NCI-H2107 treated with DMSO at 0.1 percent for 48 hours (cell line): ENCODE measurements at regions not wholly inside any gene's neighbourhood (a gene's known extent, or its start where the extent isn't known, plus 50 kb on each side); places are given as distances from the start of the nearest gene placed in this dataset.

Source experiments
- DNase-seq: peaks from one replicate; lab custom pipeline; 2025; ENCODE audit not compliant: unreplicated experiment; lab: John Stamatoyannopoulos, UW

DNA sequence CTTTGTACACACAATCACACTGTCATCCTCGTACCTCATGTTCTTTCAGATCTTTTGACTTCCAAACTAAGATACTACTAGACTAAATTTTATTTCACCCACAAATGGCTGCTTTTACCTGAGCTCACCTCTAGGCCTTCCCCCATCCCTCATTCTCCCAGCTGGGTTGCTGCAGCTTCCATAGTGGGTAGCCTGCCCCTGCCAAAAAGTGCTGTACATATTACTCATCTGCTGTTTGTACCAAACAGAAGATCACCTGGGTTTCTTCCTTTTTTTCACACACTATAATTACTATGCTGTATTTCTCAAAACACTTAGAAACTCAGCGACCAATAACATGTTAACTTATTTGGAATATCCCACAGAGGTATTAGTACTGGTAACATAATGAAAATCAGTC is 267.6 kb upstream of the PRDM1 start:
- DNase-seq: no peak

DNA sequence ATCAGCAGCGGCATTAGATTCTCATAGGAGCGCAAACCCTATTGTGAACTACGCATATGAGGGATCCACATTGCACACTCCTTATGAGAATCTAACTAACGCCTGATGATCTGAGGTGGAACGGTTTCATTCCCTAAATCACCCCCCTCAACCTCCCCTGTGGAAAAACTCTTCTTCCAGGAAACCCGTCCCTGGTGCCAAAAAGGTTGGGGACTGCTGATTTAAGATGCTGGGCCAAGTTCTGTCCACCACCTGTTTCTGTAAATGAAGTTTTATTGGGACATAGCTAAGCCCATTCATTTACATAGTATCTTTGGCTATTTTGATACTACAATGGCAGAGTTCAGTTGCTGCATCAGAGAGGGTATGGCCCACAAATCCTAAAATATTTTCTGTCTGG is 268.2 kb upstream of the PRDM1 start:
- no peak for DNase-seq

DNA sequence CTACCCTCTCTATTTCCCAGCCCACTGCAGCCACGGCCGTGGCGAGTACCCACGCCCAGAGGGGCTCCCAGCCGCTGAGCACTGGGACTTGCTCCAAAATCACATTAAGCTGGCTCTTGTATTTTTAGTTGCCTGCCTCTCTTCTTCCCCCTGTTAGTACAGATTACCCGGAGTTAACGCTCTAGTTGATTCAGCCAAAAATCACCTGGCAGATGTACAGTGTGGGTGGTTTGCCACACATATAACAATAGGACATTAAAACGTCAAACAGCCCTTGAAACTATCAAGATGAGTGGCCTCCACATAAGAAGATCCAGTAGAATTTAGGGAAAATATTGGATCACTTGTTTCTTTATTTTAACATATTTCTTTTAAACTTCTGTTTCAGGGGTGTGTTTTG is 268.8 kb upstream of the PRDM1 start:
- DNase-seq: peak; percentile 50

DNA sequence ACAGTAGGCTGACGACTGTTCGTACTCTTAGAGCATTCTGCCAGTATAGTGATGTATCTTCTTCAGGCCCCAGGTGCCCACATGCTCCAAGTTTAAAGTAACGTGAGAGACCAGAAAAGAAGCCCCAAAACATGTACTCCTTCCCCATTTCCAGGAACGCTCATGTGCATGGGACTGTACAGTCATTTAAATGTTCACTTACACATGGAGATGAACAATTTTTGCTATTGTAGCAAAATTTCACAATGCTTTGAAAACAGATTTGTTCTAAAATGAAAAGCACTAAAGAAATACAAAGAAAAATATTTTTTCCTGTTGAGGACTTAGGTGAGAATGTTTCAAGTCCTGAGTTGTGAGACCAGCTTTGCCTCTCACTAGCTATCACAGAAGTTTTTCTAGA is 269.3 kb upstream of the PRDM1 start:
- DNase-seq: no peak

DNA sequence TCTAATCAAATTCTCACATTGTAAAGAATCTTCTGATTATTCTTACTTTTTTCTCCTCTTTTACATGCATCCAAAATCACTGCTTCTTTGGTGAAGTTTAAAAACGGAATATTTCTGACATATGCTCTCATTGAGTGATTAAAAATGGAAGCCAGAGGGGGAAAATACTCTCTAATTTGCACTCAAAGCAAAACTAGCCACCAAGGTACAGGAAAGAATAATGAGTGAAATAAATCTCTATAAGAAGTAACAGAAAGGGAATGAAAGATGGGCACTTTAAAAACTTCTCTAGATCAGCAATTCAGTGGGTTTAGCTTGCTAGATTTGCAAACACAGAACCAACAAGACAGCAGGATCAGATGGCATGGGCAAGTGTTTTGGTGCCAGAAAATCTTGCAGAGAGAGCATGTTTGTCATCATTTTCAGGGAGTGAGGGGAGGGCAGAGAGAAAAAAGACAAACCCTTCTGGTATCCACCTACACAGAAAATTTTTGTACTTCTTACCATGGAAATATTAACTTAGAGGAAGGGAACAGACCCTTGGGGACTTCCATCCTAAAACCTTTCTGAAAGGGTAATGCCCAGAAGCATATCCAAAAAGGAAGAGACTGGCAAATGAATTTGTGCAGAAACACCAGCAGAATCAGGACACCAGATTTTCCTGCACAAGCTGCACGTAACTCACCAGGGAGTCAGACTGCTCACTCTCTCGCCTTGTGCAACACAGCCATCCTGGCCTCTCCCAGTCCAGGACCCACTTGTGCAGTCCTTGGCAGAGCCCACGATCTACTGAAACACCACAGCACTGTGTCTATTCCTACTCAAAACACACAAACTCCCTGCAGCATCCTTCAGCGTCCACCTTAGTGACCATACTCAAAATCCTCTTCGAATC is 270.2 kb upstream of the PRDM1 start:
- no peak for DNase-seq

DNA sequence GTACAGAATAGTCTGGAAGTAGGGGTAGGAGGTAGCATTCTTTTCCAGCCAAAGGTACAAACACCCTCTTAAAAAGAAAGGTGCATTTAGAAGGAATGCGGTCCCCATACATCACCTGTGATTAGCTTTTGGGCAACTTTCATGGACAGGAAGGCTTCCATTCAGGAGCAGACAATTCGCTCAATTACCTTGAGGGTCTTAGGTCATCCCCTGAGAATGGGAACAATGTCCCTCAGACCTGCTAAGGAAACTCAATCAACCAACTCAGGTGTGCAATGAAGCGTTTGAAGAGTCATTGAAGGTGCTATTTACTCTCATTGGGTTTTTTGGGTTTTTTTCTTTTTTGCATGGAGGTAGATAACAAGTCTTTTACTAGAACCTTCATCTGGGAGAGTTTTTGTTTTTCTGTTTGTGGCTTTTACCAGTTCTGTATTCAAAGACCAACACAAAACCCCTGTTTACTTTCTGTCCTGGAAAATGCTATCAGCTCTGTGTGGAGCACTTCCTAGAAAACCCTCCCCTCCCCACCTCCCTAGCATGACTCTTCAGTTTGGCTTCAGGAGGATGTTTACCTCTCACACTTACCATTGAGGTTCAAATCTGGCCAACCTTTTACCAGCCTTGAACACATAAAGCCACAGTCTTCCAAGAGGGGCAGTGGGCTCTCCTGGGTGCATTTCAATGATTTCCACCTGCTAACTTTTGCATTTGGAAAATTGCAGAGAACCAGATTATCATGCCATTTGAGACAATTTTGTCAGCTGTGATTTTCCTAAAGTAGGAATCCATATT is 271.2 kb upstream of the PRDM1 start:
- DNase-seq: peak; percentile 85

DNA sequence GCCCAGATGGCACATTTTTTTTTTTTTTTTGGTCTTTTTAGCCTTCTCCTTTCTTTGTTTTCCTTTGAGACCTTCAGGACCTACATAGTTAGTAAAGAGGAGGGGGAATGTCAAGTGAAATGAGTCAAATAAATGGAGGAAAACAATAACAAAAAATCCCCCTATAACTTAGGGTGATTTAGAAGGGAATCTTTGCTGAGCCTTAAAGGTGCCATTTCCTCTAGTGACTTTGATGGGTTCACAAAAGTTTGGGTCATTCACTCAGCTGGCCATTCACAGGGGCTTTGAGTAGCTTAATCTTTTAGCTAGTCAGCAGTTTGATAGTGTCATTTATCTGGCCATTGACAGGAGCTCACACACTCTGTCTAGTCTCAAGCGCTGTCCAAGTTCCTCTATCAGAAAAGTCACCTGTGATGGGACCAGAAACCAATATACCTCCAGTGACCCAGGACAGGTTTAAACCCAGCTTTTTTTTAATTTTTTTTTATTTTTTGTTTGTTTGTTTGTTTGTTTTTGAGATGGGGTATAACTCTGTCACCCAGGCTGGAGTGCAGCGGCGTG is 275.1 kb upstream of the PRDM1 start:
- no peak for DNase-seq

DNA sequence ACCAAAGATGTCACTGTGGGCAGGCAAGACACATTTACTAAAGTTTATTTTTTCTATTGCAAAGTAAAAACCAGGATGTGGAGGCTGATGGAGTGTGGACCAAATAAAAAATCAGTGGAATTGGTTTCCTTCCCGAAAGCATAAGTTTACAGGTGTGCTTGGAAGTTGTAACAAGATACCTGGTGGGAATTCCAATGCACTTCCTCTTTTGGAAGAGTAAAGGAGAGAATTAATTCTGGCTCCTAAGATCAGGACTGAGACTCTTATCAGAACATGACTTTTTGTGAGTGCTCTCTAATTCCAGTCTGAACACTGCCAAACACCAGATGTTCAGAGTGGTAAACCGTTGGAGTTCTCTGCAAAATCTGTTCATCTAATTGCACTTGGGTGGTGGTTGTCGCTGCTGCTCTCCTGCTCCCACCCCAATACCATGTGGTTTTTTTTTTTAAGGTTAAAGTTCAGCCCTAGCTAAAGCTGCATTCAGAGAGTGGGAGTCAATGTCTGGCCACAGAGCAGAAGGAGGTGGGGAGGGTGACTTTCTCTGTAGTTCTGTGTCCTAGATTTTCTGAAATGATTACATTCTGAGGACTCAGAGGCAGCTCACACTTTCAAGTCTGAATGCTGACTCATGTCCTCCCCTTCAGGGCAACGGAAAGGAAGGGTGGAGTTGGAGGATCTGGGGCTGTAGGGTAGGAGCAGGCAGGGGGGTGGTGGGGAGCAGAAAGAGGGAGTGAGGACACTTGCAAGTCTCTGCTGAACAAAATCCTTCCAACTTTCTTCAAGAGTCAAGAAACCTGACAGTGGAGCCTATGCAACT is 275.8 kb upstream of the PRDM1 start:
- DNase-seq: no peak

DNA sequence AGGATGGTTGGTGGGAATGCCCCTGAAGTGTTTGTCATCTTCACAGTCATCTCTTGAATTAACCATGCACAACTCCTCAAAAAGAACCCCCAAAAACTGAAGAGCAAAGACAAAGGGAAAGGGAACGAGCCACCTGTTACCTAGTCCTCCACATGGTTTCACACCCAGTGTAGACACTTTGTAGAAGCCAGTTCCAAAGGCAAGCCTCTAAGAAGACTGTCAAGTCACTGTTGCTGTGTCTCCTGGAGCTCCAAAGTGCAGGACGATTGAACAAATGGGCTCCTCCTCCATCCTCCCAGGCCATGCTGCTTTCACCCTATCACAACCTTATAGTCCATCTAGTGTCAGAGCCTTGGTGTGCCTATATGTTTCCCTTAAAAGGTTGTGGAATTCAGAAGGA is 277.6 kb upstream of the PRDM1 start:
- DNase-seq: no peak

DNA sequence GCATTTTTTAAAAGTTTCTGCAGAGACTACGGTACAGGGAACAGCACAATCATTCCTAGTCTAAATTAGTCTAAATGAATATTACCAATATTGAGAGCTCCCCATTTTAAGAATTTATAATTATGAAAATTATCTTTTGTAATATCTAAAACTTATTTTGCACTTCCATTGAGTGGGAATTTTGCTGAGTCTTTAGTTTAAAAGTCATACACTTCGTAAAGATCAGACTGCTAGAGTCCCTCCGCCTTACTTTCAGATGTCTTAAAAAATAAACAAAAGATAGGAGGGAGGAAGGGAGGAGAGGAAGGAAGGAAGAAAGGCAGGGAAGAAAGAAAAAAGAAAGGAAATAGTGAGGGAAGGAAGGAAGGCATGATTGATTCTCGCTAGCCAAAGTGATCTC is 278.2 kb upstream of the PRDM1 start:
- no peak for DNase-seq

DNA sequence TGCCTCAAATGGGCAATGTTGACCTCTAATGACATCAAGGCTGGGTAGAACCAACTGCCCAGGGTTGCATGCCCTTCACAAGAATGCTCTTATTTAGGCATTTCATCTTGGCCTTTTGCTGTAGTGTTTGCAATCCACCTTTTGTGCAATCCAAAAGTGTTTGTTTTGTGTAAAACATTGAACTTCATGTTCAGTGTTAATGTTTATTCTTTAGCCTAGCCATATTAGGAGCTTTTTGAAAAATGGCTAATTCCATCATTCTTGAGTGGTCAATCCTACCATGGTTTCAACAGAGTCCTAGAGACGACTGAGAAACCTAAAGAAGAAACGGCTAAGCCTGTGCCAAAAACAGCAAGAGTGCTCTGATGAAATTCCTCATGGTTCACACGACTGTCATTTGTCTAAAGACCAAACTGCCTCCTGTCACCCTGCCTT is 279.6 kb upstream of the PRDM1 start:
- DNase-seq: no peak

DNA sequence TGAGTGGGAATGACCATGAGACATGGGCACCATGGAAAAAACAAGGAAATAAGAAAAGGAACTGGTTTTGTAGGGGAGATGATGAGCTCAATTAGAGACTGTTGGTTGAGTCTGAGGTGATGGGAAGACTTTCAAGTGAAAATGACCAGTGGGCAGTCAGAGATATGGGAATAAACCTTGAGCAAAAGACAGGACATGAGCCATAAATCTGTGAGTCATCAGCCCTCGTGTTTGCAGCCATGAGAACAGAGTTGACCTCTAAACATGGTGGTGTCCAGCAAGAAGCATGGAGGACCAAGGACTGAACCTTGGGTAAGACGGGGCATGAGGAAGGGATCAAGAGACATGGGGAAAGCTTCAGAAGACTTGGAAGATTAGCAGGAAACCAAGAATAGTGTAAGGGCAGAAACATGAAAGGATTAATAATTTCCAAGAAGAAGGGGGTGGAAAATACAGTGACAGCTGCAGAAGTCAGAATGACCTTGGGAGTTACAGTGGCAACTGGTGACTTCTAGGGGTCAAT is 280.6 kb upstream of the PRDM1 start:
- DNase-seq: no peak

DNA sequence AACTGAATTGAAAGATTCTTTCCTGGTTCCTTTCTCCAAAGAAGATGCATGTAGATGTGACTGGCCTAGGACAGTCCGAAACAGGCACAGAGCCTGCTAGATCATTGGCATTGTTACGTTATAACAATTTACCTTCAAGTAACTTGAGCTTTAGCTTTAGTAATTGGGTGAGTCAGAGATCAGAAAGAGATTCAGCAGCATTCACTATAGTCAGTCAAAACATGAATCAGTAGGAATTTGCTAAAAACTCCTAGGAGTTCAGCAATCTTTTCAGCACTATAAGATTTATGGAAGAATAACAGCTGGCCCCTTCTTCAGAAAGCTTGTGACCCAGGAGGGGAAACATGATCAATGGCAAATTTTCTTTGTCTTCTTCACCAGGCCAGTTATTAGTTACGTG is 281.7 kb upstream of the PRDM1 start:
- DNase-seq: no peak

DNA sequence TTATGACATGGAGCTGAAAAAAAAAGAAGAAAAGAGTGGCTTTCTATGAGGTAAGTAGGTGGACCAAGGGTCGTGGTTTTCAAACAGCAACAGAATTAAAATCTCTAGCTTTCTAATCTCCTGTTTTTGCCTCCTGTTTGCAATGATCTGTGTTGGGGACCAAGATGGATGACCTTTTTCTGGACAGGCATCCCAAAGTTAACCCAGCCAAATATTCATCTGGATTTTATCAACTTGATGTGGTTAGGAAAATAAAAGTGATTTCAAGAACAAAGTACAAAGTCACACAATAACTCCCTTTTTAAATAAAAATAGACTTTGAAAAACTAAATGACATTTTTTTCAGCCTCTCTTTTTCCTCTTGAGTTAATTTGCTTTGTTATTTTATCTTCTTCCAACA is 282.1 kb upstream of the PRDM1 start:
- no peak for DNase-seq

DNA sequence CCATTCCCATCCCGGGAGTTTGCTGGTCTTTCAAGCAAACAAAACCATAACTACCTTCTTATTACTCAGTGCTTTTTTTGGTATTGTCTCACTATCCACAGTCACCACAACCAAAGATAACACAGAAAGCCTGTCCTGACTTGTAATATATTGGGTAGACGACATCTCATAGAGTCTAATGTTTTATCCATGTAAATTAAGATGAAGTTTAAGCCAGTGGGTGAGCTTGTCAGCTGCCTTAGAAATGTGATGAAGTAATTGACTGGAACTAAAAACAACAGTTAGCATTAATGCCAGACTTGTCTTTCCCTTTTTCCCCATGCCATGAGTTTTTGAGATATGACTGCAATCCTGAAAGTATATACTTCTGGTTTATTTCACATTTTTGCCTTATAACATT is 282.7 kb upstream of the PRDM1 start:
- DNase-seq: no peak

DNA sequence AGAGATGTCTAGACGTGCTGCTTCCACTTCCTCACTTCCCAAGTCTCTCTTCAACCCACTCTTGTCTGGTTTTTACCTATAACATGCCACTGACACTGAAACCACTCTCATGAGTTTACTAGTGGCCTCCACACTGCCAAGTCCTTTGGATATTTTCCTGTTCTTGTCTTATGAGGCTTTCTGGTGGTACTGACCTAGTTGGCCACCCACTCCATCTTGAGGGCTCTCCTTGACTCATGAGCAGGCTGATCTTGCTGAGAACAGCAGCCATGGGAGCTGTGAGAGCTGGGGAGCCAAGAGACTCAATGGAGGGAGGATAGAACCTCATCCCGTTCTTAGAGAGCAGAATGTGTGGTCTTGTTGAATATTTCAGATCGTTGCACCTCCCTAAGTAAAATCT is 283.4 kb upstream of the PRDM1 start:
- no peak for DNase-seq

DNA sequence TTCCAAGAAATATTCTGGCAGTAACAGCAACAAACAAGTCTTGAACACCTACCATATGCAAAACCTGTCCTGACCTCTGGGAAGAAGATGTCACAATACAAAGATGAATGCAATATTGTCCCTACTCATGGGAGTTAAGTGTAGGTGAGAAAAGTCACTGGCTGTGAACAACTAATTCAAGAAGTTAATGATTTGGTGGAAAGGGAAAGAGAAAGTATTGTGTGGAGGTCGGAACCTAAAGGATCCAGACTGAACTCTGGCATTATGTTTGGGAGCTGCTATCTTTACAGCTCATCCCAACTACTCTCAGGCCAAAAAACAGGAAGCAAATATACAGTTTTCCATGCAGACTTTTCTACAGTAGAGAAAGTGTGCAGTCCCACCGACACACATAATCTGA is 285.3 kb upstream of the PRDM1 start:
- DNase-seq: no peak

DNA sequence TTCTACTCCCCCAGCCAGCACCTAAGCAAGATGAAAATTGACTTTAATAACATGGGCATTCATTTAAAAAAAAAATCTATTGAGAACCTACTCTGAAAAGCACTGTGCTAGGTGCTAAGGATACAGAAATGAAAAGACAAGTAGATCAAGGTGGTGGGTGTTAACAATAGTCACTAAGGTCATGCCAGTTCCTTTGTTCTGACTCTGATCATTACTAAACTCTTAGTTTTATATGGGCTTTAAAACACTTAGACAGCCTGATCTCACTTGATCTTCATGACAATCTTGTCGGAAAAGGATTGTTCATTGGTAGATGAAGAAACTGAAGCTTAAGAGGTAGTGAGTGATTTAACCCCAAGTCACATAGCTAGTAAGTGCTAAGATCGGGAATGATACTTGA is 285.7 kb upstream of the PRDM1 start:
- no peak for DNase-seq

DNA sequence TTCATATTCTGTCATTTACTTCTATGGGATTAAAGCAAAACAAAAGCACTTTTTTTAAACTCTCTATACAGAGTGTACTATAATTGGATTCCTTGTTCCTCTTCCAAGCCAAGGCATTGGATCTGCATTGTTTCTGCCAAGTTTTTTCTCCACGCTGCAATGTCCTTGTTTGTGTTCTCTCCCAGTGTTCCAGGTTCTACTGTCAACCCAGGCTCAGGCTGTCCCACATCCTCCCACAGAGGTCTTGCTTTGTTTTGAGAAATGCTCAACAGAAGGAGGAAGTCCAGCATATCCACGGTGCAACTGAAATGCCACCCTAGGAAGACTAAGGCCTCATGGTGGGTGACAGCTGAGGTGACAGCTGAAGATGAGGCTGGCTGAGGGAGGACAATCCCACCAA is 287.1 kb upstream of the PRDM1 start:
- DNase-seq: no peak

DNA sequence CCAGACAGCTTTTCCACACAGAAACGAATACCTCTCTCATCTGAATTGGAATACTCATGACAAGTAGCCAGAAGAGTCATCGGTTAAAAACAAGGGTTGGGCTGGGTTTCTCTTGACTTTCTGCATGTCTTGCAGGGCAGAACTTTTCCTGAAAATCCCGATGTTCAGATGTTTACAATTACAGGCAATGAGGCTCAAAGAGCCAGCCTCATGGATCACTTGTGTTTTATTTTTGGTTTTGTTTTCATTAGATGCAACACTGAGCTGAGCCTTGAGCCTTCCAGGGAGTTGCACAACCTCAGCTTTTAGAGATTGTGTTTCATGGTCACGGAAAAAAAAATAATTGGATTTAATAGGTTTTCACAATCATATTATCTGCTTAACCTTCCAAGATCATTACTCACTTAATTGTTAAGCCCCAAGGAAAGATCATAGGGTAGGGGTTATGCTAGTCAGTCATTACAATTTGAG is 288.1 kb upstream of the PRDM1 start:
- DNase-seq: no peak
